GM19372 (cell line): ENCODE measurements at regions not wholly inside any gene's neighbourhood (a gene's known extent, or its start where the extent isn't known, plus 50 kb on each side); places are given as distances from the start of the nearest gene placed in this dataset.

Experiments used
- ATAC-seq: cut with Tn5 transposase; IDR thresholded peaks from one replicate; pipeline ENCODE4 v1.9.1; 2021; ENCODE audit warnings: mild to moderate bottlenecking, low read depth, moderate library complexity; ENCODE audit not compliant: unreplicated experiment

DNA sequence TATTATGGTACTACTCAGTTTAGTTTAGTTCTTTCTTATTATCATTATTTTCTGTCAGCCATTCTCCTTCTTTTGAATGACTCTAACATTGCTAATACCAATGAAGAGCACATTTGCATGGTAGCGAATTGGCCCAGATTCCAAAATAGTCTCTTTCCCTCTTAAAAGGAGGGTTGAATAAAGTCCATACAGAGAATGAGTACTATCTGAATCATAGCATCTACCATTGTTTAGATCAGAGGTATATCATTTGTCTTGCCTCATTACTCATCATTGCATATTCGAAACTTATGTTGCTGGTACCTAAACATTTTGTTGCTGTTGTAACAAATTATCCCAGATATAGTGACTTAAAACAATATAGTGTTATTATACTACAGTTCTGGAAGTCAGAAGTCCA, 1235.3 kb upstream of the ATXN8OS start:
- ATAC-seq = no peak

DNA sequence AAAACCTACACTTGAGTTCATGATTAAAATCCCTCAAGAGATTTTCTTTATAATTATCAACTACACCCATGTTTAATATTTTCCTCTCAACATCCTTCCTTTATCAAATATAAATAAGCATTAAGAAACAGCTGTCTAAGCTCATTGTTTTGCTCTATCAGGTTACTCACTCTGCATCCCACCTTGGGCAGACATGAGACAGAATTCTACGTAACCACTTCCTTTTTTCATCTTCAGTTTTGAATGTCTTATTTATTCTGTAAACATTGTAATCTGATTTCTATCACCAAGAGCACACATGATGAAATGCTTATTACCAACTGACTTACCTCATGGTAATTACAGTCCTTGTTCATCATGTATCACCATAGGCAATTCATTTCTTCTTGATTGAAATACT, 1256.6 kb upstream of the ATXN8OS start:
- no peak for ATAC-seq

DNA sequence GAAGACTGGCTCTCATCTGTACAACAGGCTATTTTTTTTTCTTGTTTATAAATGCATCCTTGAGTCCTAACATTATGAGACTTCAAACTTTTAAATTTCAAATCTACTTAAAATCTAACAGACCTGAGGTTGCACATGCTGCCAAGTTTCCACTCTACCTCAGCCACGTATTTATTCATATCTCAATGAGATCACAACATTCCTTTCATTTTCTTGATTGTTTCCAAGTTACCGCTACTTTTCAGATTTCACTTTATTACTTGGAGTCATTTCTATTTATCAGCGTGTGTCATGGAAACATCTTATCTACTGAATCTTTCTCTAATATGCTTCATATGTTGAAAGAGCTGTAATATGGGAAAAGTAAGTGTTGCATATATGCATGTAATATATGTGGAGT, 1257.5 kb upstream of the ATXN8OS start:
- no peak for ATAC-seq

DNA sequence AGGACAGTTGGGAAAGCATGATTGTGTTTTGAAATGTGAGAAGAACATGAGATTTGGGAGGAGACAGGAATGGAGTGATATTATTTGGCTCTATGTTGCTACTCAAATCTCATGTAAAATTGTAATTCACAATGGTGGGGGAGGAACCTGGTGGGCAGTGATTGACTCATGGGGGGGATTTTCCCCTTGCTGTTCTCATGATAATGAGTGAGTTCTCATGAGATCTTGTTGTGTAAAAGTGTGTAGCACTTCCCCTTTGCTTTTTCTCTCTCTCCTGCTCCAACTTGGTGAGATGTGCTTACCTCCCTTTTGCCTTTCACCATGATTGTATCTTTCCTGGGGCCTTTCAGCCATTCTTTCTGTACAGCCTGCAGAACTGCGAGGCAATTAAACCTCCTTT, 1261.0 kb upstream of the ATXN8OS start:
- no peak for ATAC-seq

DNA sequence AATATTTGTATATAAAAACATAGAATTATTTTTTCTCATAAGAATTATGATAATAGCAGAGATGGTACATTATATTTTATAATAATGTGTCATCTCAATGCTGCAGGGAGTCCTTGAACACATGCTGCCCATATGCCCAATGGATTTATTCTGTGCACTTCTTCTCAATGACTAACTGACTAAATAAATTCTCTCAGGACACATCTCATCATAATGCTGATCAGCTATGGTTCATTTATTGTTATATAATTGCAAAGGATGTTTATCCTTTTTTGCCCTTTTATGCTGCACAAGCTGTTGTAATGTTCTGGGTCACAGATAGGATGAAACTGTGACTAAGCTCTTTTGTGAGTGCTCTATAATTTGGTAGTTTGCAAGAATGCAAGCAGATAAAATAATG, 1273.3 kb upstream of the ATXN8OS start:
- no peak for ATAC-seq

DNA sequence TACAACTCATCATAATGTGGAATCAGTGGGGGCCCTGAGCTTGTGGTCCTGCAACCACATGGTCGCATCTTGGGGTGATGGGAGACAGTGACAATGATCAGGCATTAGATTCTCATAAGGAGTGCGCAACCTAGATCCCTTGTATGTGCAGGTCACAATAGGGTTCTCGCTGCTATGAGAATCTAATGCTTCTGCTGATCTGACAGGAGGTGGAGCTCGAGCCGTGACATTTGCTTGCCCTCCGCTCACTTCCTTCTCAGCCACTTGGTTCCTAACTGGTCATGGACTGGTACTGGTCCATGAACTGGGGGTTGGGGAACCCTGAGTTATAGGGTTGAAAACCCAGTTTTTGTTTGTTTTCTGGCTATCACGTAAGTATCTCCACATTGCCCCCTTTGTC, 1290.9 kb upstream of the ATXN8OS start:
- ATAC-seq = no peak

DNA sequence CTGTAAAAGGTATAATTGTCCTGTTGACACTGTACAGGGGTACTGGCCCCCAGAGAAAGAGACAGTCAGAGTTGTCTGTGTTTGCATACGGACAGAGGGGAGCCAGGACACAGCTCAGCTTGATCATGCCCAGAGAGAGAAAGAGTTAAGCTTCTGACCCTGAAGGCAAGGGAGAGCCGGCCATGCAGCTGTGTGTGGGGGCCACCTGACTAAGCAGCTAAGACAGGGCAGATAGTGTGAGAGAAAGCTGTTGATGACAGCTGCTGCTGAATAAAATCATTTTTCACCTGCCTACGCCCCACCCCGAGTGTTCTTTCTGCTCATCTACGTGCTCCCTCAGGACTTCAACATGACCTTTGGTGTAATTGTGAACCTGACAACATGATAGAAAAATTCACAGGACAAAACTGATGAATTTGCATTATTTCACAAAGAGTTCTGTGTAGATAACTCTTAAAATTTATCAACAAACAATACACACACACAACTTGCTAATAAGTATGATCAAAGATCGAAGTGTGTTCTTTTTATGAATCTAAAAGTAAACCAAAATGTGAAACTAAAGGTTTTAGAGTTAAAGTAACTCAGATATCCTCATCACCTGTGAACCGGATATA, 1294.3 kb upstream of the ATXN8OS start:
- no peak for ATAC-seq

DNA sequence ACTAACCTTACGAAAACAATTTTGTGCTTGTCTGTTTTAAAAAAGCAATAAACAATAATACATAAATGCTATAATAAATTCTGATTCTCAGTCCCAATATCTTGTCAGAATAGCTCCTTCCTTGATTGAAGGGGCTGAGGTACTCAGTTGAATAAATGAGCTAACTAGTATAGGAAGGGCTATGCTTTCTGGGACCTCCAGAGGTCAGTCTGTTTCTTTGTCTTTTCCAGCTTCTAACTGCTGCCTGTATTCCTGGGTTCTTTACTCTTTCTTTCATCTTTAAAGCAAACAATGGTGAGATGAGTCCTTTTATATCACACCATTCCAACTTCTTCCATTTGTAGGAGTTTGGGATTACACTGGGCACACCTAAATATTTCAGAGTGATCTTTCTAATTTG, 1297.0 kb upstream of the ATXN8OS start:
- ATAC-seq = no peak

DNA sequence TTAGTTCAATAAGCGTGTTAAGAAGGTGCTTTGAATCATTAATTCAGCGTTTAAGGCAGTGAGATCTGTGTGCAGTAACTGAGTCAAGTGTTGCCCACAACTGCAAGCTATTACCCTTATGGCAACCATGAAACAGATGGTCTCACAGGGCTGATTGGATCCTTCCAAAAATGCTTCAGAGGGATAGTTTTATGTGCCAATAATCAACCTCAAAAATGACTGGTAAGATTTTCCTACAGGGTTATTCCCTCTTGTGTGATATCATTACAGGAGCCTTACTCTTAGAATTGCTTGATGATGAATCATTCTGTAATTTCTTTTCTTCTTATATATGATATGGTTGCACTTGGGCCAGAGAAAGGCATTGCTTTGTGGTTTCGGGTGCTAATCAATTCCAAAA, 1299.2 kb upstream of the ATXN8OS start:
- no peak for ATAC-seq

DNA sequence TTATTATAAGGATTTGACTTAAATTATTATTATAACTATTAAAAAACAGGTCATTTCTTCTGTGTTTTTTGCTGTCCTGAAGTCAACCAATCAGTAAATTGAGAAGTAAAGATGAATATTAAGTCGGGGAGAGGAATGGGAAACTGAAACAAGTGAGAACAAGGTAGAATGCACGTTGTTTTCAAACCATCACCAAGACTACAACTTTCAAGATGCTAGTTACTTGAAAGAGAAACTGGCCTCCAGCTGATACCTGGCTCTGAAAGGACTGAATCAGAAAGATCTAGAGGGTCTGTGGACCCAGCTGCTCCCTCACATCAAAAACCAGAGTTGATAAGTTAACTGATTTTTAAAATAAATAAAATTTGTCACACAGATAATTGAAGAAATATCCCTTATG, 1301.5 kb upstream of the ATXN8OS start:
- ATAC-seq = no peak

DNA sequence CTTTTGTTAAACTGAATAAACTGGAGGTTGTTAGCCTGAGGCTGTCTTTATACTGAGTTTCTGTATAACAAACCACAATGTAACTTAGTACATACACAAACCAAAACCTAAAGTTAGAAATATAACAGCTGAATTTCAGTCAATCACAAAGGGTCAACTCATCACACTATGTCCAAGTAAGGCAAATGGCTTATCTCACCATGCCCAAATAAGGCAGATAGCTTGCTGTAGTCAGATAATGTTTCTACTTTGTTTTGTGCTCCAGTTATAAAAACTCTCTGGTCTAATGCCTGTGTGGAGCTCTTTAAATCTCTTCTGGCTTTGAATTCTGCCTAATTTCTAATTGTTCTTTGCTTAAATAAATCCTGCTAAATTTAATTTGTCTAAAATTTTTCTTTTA, 1323.4 kb upstream of the ATXN8OS start:
- no peak for ATAC-seq

DNA sequence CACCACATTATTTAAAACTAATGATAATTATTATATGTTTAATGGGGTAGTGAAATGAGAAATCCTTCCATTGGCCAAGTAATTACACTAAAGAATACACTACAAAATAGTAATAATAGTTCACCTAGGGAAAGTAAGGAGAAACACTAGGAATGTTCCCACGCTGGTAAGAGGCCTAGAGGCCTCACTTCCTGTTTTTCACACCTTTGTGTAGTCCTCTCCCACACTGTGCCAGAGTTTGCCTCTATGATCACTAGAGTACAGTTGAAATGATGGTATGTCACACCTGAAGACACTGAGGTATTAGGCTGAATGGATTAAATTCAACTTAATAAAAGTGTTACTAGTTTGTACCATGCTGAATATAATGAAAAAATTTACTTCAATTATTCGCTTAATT, 1348.0 kb upstream of the ATXN8OS start:
- no peak for ATAC-seq

DNA sequence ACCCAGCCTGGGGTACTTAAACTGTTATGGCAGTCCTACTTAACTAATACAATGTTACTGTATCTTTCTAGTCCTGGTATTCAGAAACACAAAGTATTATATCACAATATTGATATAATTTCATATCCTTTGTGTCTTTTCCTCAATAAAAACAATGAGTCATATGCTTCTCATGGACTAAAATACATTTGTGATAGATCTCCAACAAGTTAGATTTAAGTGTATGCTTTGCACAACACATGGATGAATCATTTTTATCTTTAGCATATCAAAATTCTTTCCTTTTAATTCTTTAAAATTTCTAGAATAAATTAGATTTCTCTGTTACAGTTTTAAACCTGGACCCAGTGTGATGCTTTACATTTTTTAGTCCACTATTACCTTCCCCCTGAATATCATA, 1357.8 kb upstream of the ATXN8OS start:
- no peak for ATAC-seq

DNA sequence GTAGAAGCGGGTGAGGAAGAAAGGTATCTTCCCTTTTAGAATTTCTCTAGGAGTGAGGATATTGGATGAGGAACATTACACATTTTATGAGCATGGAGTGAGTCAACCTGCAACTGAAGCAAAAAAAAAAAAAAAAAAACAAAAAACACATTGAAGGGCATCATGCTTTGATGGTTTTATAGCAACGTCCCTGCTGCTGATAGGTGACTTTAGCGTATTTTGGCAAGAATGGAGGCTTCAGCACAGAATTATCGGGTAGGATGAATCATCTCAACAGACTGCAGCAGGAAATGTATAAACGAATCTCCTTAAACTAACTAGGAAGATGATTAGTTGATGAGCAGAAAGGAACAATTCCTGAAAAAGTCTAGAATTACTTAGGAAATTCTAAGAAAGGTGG, 1359.6 kb upstream of the ATXN8OS start:
- no peak for ATAC-seq

DNA sequence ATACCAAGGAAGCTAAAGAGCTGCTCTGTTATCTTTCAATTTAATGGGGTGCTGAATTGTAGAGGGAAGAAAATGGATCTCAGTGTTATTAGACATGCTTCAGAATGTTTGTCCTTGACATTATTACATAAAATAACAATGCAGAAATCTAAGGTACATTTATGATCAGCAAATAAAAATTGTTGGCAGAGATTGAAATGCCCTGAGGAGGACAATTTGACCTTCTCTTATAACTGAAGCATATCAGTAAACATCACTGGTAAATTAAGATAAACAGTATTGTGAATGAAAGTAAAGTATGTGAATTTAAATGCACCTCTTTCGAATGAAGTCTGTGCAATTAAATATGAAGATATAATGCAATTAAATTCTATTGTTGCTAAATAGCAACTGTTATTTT, 1362.1 kb upstream of the ATXN8OS start:
- no peak for ATAC-seq

DNA sequence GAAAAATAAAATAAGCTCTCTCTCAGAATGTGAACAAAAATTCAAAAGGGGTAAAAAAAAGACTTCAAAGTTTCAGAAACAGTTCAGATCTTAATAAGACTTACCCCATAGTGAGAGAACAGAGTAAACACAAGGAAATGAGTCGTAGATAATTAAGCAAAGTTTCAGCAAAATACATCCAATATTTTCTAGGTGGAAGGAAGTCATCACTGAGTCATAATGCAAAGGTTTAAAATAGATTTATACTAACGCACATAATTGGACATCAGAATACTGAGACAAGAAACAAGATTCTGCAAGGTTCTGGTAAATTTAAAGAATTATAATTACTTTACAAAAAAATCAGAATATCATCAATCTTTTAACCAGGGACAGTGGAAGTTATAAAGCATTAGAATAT, 1370.7 kb upstream of the ATXN8OS start:
- ATAC-seq = no peak

DNA sequence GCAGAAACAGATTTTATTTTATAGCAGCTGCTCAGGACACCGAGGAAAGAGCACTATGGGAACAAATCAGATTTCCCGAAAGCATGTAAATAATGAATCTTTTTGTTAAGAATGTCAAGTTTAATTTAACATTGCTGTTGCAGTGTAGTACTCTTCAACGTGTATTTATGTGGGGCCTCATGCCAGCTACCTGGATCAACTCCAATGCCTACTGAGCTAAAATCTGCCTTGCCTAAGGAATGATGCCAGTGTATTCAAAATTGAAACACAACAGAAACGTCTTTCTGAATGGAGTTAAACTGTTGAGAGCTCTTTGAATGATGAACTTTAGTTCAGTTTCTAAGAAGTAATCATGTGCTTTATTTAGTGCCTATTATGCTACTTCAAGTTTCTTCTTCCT, 1379.8 kb upstream of the ATXN8OS start:
- no peak for ATAC-seq

DNA sequence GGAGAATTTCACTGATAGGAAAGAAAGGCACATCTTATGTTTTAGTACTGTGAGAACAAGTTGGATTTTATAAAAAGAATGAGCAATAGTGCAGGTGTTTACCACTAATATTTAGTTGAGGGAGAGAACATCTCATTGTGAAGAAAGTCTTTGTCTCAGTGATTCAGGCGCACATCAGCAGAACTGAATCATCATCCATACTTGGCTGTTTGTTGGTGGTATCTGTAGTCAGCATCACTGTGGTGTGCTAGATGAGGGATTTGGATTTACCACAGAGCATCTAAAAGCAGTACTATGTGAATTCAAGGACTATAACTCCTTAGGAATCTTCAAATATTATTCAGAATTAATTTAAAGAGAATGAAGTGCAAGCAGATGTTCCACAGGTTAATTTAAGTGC, 1380.5 kb upstream of the ATXN8OS start:
- no peak for ATAC-seq

DNA sequence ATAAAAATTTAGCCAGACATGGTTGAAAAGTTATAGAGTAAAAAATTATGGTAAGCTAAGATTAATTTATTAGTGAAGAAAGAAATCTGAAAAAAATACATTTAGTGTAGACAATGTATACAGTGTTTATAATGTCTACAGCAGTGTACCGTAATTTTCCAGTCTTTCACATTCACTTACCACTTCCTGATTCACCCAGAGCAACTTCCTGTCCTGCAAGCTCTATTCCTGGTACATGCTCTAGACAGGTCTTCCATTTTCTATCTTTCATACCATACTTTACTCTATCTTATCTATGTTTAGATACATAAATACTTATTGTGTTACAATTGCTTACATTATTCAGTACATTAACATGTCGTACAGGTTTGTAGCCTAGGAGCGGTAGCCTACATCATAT, 1387.8 kb upstream of the ATXN8OS start:
- ATAC-seq = no peak

DNA sequence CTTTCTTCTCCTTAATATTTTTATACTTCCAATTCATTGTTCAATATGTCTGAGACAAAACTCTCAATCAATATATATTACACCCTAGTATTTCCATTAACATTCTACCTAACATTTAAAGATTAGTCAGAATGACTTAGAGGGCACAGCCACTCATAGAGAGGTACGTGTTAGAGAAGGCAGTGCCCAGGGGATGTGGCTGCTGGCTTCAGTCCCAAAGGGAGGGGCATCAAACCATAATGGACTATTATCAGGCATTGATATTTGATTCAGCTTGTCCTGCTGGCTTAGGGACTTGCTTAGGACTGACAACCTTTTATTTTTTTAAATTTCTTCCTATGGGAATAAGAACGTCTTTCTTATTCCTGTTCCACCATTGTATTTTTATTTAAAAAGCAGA, 1392.0 kb upstream of the ATXN8OS start:
- no peak for ATAC-seq

DNA sequence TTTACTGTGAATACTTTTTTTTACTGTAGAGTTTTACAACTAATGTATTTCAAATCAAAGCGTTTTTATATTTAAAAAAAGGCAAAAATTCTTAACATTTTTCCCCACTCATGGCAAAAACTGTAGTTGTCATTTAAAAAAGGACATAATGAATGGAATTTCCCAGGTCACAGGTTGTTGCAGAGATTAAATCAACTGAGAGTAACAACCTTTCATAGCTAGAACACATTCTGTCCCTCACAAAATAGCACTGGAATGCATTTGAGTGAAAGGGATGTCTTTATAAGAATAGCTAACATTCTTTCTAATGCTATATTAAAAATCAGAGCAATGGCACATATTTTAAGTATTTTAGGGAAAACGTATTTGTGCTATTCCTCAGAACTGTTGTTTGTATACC, 1393.3 kb upstream of the ATXN8OS start:
- ATAC-seq = no peak

DNA sequence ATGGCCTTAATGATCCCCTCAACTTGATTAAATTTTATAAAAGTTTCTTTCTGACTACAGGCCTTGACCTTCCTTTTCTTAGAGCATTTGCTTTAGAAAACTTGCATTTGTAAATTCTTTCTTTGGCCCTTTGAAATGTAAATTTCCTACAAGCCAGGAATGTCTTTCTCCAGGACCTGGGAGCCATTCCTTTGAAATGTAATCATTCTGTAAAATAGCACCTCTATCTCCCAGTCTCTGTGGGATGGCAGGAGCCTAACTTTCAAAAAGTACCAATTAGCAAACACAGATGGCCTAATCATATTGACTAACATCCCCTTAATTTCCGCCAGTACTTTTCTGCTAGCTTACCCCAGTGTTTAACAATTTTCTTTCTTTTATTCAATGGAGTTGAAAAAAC, 1394.2 kb upstream of the ATXN8OS start:
- no peak for ATAC-seq

DNA sequence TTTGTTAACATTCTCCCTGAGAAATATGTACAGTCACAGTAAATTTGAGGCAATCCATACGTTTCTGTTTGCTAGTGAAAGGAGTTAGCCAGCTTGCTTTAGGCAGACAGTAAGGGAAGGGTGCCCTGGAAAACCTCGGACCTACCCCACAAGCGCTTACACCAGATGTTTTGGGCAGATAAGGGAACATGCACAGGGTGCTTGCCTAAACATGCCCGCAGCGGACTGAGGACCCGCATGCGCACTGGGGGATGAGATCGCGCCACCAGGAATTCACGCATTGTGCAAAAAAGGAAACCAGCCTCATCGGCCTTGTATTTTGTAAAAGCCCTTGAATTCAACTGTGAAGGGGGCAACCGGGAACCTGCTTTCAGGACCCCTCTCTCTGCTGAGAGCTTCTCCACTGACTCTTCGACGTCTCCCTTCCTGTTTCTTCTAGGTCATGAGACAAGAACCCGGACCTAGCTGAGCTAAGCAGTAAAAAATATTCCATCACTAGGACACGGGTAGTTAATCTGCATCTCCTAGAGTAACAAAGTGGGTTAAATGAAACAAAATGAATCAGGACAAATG, 1399.2 kb upstream of the ATXN8OS start:
- no peak for ATAC-seq
